ENCODE measurements at regions not wholly inside any gene's neighbourhood (a gene's known extent, or its start where the extent isn't known, plus 50 kb on each side); places are given as distances from the start of the nearest gene placed in this dataset.

DNA sequence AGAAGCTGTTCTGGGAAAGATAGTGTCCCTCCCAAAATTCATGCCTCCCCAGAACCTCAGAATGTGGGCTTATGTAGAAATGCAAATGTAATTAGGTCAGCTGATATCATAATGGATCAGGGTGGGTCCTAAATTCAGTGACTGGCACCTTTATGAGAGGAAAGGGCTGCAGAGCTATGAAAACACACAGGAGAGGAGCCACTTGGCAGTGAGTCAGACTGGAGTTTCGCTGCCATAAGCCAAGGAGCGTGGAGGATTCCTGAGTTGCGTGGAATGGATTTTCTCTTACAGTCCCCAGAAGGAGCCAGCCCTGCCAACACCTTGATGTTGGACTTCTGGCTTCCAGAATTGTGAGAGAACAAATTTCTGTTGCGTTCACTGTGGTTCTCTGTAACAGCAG is 249.8 kb upstream of the PMEPA1 start:
- H3K27ac Mint-ChIP-seq (ENCODE audit: unreplicated experiment): no peak overlapping the region
- no peak for DNase-seq (ENCODE audit: low spot score)
- TF ChIP-seq, protein P1, sequence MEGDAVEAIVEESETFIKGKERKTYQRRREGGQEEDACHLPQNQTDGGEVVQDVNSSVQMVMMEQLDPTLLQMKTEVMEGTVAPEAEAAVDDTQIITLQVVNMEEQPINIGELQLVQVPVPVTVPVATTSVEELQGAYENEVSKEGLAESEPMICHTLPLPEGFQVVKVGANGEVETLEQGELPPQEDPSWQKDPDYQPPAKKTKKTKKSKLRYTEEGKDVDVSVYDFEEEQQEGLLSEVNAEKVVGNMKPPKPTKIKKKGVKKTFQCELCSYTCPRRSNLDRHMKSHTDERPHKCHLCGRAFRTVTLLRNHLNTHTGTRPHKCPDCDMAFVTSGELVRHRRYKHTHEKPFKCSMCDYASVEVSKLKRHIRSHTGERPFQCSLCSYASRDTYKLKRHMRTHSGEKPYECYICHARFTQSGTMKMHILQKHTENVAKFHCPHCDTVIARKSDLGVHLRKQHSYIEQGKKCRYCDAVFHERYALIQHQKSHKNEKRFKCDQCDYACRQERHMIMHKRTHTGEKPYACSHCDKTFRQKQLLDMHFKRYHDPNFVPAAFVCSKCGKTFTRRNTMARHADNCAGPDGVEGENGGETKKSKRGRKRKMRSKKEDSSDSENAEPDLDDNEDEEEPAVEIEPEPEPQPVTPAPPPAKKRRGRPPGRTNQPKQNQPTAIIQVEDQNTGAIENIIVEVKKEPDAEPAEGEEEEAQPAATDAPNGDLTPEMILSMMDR (IDR thresholded peaks at IDR 0.05): no peak
- no peaks in the 10 kb centered on the region for H3K9me3 Mint-ChIP-seq (ENCODE audit: low read depth)
- peaks cover 54% of the 10 kb centered on the region for H3K4me1 Mint-ChIP-seq (ENCODE audit: low read depth)
- no peak overlapping the region for H3K4me3 Mint-ChIP-seq (ENCODE audit: unreplicated experiment)
- H3K27me3 Mint-ChIP-seq (ENCODE audit: low read depth): no peaks in the 10 kb centered on the region
- peaks cover 1% of the 10 kb centered on the region for H3K36me3 Mint-ChIP-seq (ENCODE audit: low read depth)

- no peaks in the 10 kb centered on the region for H3K27me3 Mint-ChIP-seq (ENCODE audit: low read depth)
- peaks cover 1% of the 10 kb centered on the region for H3K36me3 Mint-ChIP-seq (ENCODE audit: low read depth)
- no peak overlapping the region for H3K27ac Mint-ChIP-seq (ENCODE audit: unreplicated experiment)
- peak; percentile 55 for DNase-seq (ENCODE audit: low spot score)
- H3K4me1 Mint-ChIP-seq (ENCODE audit: low read depth): peaks cover 54% of the 10 kb centered on the region
- no peaks in the 10 kb centered on the region for H3K9me3 Mint-ChIP-seq (ENCODE audit: low read depth)
- no peak overlapping the region for H3K4me3 Mint-ChIP-seq (ENCODE audit: unreplicated experiment)
- TF ChIP-seq, protein P1 (IDR thresholded peaks at IDR 0.05): no peak
Observed at GRCh38 chr20:57959018-57959417, 249.2 kb upstream of the PMEPA1 start.

DNA sequence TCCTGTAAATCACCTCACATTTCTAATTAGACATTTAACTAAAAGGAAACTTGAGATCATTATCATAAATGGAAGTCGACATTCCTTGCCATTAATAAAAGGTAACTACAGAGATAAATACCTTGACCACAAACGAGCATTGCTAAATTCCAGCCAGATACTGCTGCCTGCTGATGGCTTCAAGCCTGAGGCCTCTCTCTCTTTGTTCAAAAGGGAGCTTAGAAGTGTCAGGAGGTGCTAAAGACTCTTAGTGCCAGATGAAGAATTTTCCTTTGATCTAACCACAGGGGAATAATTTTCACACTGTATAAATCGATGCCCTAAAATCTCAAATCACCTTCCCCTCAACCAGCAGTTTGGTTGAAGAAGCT is 248.2 kb upstream of the PMEPA1 start:
- peaks cover 55% of the 10 kb centered on the region for H3K4me1 Mint-ChIP-seq (ENCODE audit: low read depth)
- no peaks in the 10 kb centered on the region for H3K27me3 Mint-ChIP-seq (ENCODE audit: low read depth)
- no peak overlapping the region for H3K4me3 Mint-ChIP-seq (ENCODE audit: unreplicated experiment)
- no peaks in the 10 kb centered on the region for H3K9me3 Mint-ChIP-seq (ENCODE audit: low read depth)
- H3K27ac Mint-ChIP-seq (ENCODE audit: unreplicated experiment): no peak overlapping the region
- DNase-seq (ENCODE audit: low spot score): no peak
- H3K36me3 Mint-ChIP-seq (ENCODE audit: low read depth): peaks cover 1% of the 10 kb centered on the region
- TF ChIP-seq, protein P1 (IDR thresholded peaks at IDR 0.05): no peak

- peak; percentile 19 for DNase-seq (ENCODE audit: low spot score)
- peaks cover 1% of the 10 kb centered on the region for H3K36me3 Mint-ChIP-seq (ENCODE audit: low read depth)
- TF ChIP-seq, protein P1 (IDR thresholded peaks at IDR 0.05): no peak
- no peak overlapping the region for H3K27ac Mint-ChIP-seq (ENCODE audit: unreplicated experiment)
- peaks cover 55% of the 10 kb centered on the region for H3K4me1 Mint-ChIP-seq (ENCODE audit: low read depth)
- H3K9me3 Mint-ChIP-seq (ENCODE audit: low read depth): no peaks in the 10 kb centered on the region
- H3K4me3 Mint-ChIP-seq (ENCODE audit: unreplicated experiment): no peak overlapping the region
- H3K27me3 Mint-ChIP-seq (ENCODE audit: low read depth): no peaks in the 10 kb centered on the region
Observed at GRCh38 chr20:57957411-57958049, 247.7 kb upstream of the PMEPA1 start.

DNA sequence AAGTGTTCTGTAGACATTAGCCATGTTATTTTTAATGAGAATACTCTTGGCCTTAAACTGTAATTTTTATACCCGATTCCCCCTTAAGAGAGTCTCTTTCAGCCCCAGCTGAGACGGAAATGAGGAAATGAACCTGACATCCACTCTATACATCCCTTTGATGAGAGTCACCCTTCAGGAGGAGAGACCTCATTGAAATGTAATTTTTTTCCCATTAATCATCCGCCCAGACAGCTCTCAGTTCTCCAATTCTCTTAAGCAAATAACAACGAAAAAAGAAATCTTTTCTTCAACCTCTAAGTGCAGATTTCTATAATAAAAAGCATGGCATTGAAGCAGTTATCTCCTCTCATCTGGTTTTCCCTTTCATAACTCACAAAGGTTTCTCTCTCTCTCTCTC is 243.8 kb upstream of the PMEPA1 start:
- TF ChIP-seq, protein P1 (IDR thresholded peaks at IDR 0.05): no peak
- no peak overlapping the region for H3K4me3 Mint-ChIP-seq (ENCODE audit: unreplicated experiment)
- peaks cover 54% of the 10 kb centered on the region for H3K4me1 Mint-ChIP-seq (ENCODE audit: low read depth)
- H3K9me3 Mint-ChIP-seq (ENCODE audit: low read depth): no peaks in the 10 kb centered on the region
- H3K27me3 Mint-ChIP-seq (ENCODE audit: low read depth): no peaks in the 10 kb centered on the region
- peak overlapping the region; percentile 19 for H3K27ac Mint-ChIP-seq (ENCODE audit: unreplicated experiment)
- peaks cover 3% of the 10 kb centered on the region for H3K36me3 Mint-ChIP-seq (ENCODE audit: low read depth)
- DNase-seq (ENCODE audit: low spot score): no peak

All from chondrocyte (in vitro differentiated cells).